Panc1 (cell line): ENCODE measurements at regions not wholly inside any gene's neighbourhood (a gene's known extent, or its start where the extent isn't known, plus 50 kb on each side); places are given as distances from the start of the nearest gene placed in this dataset.

Experiments
- ATAC-seq: fragments of 200-7000 bp; cut with Tn5 transposase; 2 replicates; pipeline ENCODE4 v1.9.1; 2020; ENCODE audit warnings: mild to moderate bottlenecking, moderate library complexity
- BruUV-seq: library from RNA; stranded (reverse); fragments of 400-500 nt; replicated peaks from 2 replicates; lab custom pipeline; 2021; lab: Mats Ljungman, UMichigan
- CTCF ChIA-PET: fragments of 300-600 bp; sonication (Branson Sonifier 250); formaldehyde crosslinking; loops from one replicate; lab custom pipeline; 2022; ENCODE audit warnings: antibody characterized with exemption; lab: Charles Lee
- POLR2A ChIA-PET: fragments of 300-600 bp; sonication (Branson Sonifier 250); formaldehyde crosslinking; loops from one replicate; lab custom pipeline; 2022; ENCODE audit warnings: antibody characterized with exemption; lab: Charles Lee
- DNase-seq: peaks from one replicate; pipeline ENCODE4 v3.0.0-alpha.2; 2010; ENCODE audit warnings: low read depth, low spot score
- H3K27ac ChIP-seq: 2 replicates; pipeline ENCODE4 v1.5.1; 2011; ENCODE audit warnings: mild to moderate bottlenecking, low read length, inconsistent platforms
- H3K27me3 ChIP-seq: fragments of 200-500 bp; sonication (Bioruptor generic); 2 replicates; pipeline ENCODE4 v1.6.0; 2014; ENCODE audit warnings: low read length, inconsistent platforms; ENCODE audit not compliant: control insufficient read depth, insufficient read depth
- H3K36me3 ChIP-seq: fragments of 200-500 bp; sonication (Bioruptor generic); 2 replicates; pipeline ENCODE4 v1.5.1; 2014; ENCODE audit warnings: inconsistent platforms, mild to moderate bottlenecking, low read length, moderate library complexity; ENCODE audit not compliant: control insufficient read depth, insufficient read depth
- H3K4me1 ChIP-seq: 2 replicates; pipeline ENCODE4 v1.5.1; 2011; ENCODE audit warnings: inconsistent platforms, mild to moderate bottlenecking, low read length, moderate library complexity; ENCODE audit not compliant: control insufficient read depth, insufficient read depth
- H3K4me3 ChIP-seq, 2 experiments: 2 replicates each; pipeline ENCODE4 v1.5.1; 2011 to 2012; ENCODE audit warnings: low read depth in 2 of 2, low read length in 2 of 2, mild to moderate bottlenecking in 2 of 2, inconsistent platforms in 1 of 2, moderate library complexity in 1 of 2
- H3K9me3 ChIP-seq: fragments of 200-500 bp; sonication (Bioruptor generic); 2 replicates; pipeline ENCODE4 v1.5.1; 2014; ENCODE audit warnings: low read depth, mild to moderate bottlenecking, inconsistent platforms, low read length, moderate library complexity; ENCODE audit not compliant: control insufficient read depth, insufficient read depth
- POLR2AphosphoS5 ChIP-seq: IDR thresholded peaks from 2 replicates; pipeline ENCODE4 v1.6.1; 2012; ENCODE audit warnings: mild to moderate bottlenecking, low read depth, low read length, moderate library complexity
- SIN3A ChIP-seq: IDR thresholded peaks from 2 replicates; pipeline ENCODE4 v1.6.1; 2012; ENCODE audit warnings: low read depth, mild to moderate bottlenecking, low read length, moderate library complexity, borderline replicate concordance; ENCODE audit not compliant: insufficient read depth
- TCF7L2 ChIP-seq: IDR thresholded peaks from 2 replicates; pipeline ENCODE4 v1.6.1; 2011; ENCODE audit warnings: mild to moderate bottlenecking, low read depth, low read length, inconsistent platforms
- in situ Hi-C: cut with HindIII; loops from 2 replicates; pipeline ENCODE4 v1.10.0; 2016; ENCODE audit warnings: low sequenced_read_pairs, low pct_unique_long_range_greater_than_20kb
- intact Hi-C: fragments of 100-400 bp; cut with micrococcal nuclease; formaldehyde crosslinking; loops from one replicate; pipeline ENCODE4 v1.10.0; 2022; ENCODE audit not compliant: unreplicated experiment
- TF ChIP-seq, protein P1 (sequence below): fragments of 450-650 bp; IDR thresholded peaks from 2 replicates; pipeline ENCODE4 v1.5.1; 2017; ENCODE audit warnings: mild to moderate bottlenecking
- TF ChIP-seq, protein P2 (sequence below), 2 experiments: IDR thresholded peaks; 2 replicates each; pipeline ENCODE4 v1.6.1; 2011 to 2012; ENCODE audit warnings: low read depth in 2 of 2, control low read depth in 1 of 2, low read length in 1 of 2, mild to moderate bottlenecking in 1 of 2, moderate library complexity in 1 of 2; ENCODE audit not compliant: insufficient read depth in 1 of 2

DNA sequence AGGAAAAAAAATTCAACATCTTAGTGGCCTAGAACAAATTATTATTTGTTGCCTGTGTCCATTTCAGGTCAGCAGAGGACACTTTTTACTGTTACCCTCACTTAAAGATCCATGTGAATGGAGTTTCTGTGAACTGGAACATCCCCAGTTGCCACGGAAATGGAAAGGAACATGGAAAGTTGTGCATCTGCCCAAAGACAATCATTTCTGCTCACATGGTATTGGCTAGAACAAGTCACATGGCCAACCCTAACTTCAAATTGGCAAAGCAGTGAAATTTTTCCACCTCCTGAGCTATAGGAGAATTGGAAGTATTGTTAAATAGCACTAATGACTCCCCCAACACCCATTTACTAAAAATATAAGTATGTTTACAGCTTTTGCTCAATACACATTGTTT is 71.2 kb upstream of the CCBE1 start:
- intact Hi-C loops: no loop called here
- no peak overlapping the region for H3K4me3 ChIP-seq
- no peaks in the 10 kb centered on the region for H3K9me3 ChIP-seq
- no peaks in the 10 kb centered on the region for H3K4me1 ChIP-seq
- ChIA-PET CTCF (no interaction called here), POLR2A (no interaction called here)
- H3K27ac ChIP-seq: no peak overlapping the region
- no peaks in the 10 kb centered on the region for H3K27me3 ChIP-seq
- TF ChIP-seq POLR2AphosphoS5 (no peak), TCF7L2 (no peak), SIN3A (no peak)
- TF ChIP-seq, protein P1, sequence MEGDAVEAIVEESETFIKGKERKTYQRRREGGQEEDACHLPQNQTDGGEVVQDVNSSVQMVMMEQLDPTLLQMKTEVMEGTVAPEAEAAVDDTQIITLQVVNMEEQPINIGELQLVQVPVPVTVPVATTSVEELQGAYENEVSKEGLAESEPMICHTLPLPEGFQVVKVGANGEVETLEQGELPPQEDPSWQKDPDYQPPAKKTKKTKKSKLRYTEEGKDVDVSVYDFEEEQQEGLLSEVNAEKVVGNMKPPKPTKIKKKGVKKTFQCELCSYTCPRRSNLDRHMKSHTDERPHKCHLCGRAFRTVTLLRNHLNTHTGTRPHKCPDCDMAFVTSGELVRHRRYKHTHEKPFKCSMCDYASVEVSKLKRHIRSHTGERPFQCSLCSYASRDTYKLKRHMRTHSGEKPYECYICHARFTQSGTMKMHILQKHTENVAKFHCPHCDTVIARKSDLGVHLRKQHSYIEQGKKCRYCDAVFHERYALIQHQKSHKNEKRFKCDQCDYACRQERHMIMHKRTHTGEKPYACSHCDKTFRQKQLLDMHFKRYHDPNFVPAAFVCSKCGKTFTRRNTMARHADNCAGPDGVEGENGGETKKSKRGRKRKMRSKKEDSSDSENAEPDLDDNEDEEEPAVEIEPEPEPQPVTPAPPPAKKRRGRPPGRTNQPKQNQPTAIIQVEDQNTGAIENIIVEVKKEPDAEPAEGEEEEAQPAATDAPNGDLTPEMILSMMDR: no peak
- TF ChIP-seq, protein P2, sequence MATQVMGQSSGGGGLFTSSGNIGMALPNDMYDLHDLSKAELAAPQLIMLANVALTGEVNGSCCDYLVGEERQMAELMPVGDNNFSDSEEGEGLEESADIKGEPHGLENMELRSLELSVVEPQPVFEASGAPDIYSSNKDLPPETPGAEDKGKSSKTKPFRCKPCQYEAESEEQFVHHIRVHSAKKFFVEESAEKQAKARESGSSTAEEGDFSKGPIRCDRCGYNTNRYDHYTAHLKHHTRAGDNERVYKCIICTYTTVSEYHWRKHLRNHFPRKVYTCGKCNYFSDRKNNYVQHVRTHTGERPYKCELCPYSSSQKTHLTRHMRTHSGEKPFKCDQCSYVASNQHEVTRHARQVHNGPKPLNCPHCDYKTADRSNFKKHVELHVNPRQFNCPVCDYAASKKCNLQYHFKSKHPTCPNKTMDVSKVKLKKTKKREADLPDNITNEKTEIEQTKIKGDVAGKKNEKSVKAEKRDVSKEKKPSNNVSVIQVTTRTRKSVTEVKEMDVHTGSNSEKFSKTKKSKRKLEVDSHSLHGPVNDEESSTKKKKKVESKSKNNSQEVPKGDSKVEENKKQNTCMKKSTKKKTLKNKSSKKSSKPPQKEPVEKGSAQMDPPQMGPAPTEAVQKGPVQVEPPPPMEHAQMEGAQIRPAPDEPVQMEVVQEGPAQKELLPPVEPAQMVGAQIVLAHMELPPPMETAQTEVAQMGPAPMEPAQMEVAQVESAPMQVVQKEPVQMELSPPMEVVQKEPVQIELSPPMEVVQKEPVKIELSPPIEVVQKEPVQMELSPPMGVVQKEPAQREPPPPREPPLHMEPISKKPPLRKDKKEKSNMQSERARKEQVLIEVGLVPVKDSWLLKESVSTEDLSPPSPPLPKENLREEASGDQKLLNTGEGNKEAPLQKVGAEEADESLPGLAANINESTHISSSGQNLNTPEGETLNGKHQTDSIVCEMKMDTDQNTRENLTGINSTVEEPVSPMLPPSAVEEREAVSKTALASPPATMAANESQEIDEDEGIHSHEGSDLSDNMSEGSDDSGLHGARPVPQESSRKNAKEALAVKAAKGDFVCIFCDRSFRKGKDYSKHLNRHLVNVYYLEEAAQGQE (IDR thresholded peaks at IDR 0.05; ENCODE audit: insufficient read depth in 1 of 2, low read depth in 2 of 2, low read length in 1 of 2): no peak
- in situ Hi-C loops: no loop called here
- DNase-seq: no peak
- ATAC-seq: no peak
- H3K36me3 ChIP-seq: no peaks in the 10 kb centered on the region
- BruUV-seq: no TSS peak

DNA sequence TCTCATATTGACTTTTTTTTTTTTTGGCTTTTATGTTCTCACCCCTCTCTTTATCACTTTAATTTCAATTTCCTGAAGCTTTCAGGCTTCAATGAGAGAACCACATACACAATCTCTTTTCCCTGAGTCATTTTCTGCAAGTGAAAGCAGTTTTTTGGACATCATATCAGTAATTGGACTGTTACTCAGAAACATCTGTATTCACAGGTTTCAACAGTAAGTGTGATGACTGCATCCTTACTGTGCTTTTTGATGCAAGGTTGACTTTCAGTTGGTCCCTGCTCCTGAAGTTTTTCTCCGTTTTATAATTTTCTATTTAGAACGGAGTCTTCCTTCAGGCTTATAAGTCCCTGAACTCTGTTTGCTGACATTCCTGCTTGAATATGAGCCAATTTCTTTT is 70.5 kb upstream of the CCBE1 start:
- intact Hi-C loops (no loop called here), in situ Hi-C loops (no loop called here)
- Histone ChIP-seq H3K27me3 (no peaks in the 10 kb centered on the region), H3K9me3 (no peaks in the 10 kb centered on the region), H3K27ac (no peak overlapping the region), H3K36me3 (no peaks in the 10 kb centered on the region), H3K4me1 (no peaks in the 10 kb centered on the region), H3K4me3 (no peak overlapping the region)
- TF ChIP-seq, protein P1: no peak
- DNase-seq: no peak
- no TSS peak for BruUV-seq
- ATAC-seq: no peak
- ChIA-PET CTCF (no interaction called here), POLR2A (no interaction called here)

DNA sequence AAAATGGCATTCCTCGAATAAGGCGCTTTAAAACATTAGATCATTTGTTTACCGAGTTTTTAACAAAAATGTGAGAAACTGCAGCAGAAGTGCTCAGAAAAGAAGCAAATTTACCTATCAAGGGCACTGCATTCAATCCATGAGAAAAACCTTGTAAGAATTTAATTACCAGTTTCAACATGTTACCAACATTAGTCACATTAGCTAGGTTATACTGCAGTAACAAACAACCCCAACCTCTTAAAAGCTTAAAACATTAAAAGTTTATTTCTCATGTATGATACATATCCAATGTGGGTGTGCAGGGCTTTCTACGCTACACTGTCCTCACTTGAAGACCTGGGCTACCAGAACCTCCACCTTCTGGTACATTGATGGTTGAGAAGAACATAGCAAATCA is 68.1 kb upstream of the CCBE1 start:
- CTCF ChIA-PET: no interaction called here
- no TSS peak for BruUV-seq

More for the DNA sequence above, 68.1 kb upstream of the CCBE1 start:
- TF ChIP-seq, protein P1: no peak
- TF ChIP-seq, protein P2 (IDR thresholded peaks at IDR 0.05; ENCODE audit: insufficient read depth in 1 of 2, low read depth in 2 of 2, low read length in 1 of 2): no peak
- no peak for TF ChIP-seq SIN3A
- no peak for TF ChIP-seq POLR2AphosphoS5
- TF ChIP-seq TCF7L2: no peak
- no peaks in the 10 kb centered on the region for H3K4me1 ChIP-seq
- no peaks in the 10 kb centered on the region for H3K27me3 ChIP-seq
- no peak overlapping the region for H3K27ac ChIP-seq
- no peaks in the 10 kb centered on the region for H3K9me3 ChIP-seq
- H3K36me3 ChIP-seq: no peaks in the 10 kb centered on the region
- ATAC-seq (no peak), DNase-seq (no peak)
- in situ Hi-C loops (no loop called here), intact Hi-C loops (no loop called here)
- POLR2A ChIA-PET: interaction anchor here (0.6 kb wide), 1 partner anchor 75 kb away, joined by 3 read pairs; no protein-coding TSS in a partner anchor
- H3K4me3 ChIP-seq: no peak overlapping the region
